HL-60 (cell line): ENCODE measurements at regions not wholly inside any gene's neighbourhood (a gene's known extent, or its start where the extent isn't known, plus 50 kb on each side); places are given as distances from the start of the nearest gene placed in this dataset.

ENCODE experiments used
- GABPA ChIP-seq: IDR thresholded peaks from 2 replicates; pipeline ENCODE4 v1.6.1; 2012; ENCODE audit warnings: low read depth
- POLR2AphosphoS5 ChIP-seq: IDR thresholded peaks from 2 replicates; pipeline ENCODE4 v1.6.1; 2012; ENCODE audit warnings: low read depth
- SPI1 ChIP-seq: IDR thresholded peaks from 2 replicates; pipeline ENCODE4 v1.6.1; 2012; ENCODE audit warnings: low read depth, mild to moderate bottlenecking, borderline replicate concordance
- TF ChIP-seq, protein P1 (sequence below): IDR thresholded peaks from one replicate; pipeline ENCODE4 v1.5.1; 2011; ENCODE audit warnings: low read length, control low read depth, inconsistent platforms; ENCODE audit not compliant: insufficient read depth
- TF ChIP-seq, protein P2 (sequence below): IDR thresholded peaks from 2 replicates; pipeline ENCODE4 v1.6.1; 2012; ENCODE audit warnings: low read depth; ENCODE audit not compliant: insufficient replicate concordance

DNA sequence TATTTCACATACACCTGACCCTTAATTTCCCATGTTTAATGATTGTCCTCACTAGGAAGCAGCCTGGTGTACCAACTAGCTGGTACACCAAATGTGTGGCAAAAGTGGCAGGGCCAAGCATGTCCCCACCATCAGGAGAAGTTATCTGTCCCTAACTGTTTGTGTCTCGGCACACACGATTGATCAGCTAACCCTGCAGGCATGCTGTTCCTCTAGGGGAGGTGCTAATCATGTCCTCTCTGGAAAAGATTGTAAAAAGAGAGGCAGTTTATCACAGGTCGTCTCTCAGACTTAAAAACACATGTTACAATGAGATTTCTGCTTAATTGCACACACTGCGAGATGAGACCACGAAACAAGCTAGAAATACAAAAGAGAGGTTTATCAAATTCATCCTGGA is 342.7 kb downstream of the DIRAS2 start:
- TF ChIP-seq SPI1: no peak
- TF ChIP-seq, protein P1, sequence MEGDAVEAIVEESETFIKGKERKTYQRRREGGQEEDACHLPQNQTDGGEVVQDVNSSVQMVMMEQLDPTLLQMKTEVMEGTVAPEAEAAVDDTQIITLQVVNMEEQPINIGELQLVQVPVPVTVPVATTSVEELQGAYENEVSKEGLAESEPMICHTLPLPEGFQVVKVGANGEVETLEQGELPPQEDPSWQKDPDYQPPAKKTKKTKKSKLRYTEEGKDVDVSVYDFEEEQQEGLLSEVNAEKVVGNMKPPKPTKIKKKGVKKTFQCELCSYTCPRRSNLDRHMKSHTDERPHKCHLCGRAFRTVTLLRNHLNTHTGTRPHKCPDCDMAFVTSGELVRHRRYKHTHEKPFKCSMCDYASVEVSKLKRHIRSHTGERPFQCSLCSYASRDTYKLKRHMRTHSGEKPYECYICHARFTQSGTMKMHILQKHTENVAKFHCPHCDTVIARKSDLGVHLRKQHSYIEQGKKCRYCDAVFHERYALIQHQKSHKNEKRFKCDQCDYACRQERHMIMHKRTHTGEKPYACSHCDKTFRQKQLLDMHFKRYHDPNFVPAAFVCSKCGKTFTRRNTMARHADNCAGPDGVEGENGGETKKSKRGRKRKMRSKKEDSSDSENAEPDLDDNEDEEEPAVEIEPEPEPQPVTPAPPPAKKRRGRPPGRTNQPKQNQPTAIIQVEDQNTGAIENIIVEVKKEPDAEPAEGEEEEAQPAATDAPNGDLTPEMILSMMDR: no peak
- no peak for TF ChIP-seq POLR2AphosphoS5
- TF ChIP-seq, protein P2, sequence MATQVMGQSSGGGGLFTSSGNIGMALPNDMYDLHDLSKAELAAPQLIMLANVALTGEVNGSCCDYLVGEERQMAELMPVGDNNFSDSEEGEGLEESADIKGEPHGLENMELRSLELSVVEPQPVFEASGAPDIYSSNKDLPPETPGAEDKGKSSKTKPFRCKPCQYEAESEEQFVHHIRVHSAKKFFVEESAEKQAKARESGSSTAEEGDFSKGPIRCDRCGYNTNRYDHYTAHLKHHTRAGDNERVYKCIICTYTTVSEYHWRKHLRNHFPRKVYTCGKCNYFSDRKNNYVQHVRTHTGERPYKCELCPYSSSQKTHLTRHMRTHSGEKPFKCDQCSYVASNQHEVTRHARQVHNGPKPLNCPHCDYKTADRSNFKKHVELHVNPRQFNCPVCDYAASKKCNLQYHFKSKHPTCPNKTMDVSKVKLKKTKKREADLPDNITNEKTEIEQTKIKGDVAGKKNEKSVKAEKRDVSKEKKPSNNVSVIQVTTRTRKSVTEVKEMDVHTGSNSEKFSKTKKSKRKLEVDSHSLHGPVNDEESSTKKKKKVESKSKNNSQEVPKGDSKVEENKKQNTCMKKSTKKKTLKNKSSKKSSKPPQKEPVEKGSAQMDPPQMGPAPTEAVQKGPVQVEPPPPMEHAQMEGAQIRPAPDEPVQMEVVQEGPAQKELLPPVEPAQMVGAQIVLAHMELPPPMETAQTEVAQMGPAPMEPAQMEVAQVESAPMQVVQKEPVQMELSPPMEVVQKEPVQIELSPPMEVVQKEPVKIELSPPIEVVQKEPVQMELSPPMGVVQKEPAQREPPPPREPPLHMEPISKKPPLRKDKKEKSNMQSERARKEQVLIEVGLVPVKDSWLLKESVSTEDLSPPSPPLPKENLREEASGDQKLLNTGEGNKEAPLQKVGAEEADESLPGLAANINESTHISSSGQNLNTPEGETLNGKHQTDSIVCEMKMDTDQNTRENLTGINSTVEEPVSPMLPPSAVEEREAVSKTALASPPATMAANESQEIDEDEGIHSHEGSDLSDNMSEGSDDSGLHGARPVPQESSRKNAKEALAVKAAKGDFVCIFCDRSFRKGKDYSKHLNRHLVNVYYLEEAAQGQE: no peak
- no peak for TF ChIP-seq GABPA
